H1 (cell line): ENCODE measurements at regions not wholly inside any gene's neighbourhood (a gene's known extent, or its start where the extent isn't known, plus 50 kb on each side); places are given as distances from the start of the nearest gene placed in this dataset.
A peak's percentile ranks its signal among the peaks of the same experiment; 100 is the strongest.

Experiments used
- CTCF ChIA-PET: fragments of 300-600 bp; sonication (Branson Sonifier 250); formaldehyde crosslinking; loops from one replicate; lab custom pipeline; 2021; ENCODE audit not compliant: partially characterized antibody; lab: Charles Lee
- POLR2A ChIA-PET: fragments of 300-600 bp; sonication (Branson Sonifier 250); formaldehyde crosslinking; loops from one replicate; lab custom pipeline; 2021; ENCODE audit warnings: inconsistent platforms; ENCODE audit not compliant: partially characterized antibody; lab: Charles Lee
- DNase-seq, 2 experiments: peaks; one replicate each; pipeline versions ENCODE4 v3.0.0 to v3.0.0-alpha.2; 2010 to 2022; ENCODE audit warnings: low spot score in 2 of 2, low read depth in 1 of 2, mixed read lengths in 1 of 2
- FAIRE-seq: peaks from 2 replicates; lab custom pipeline; 2011; peaks lifted over from hg19 to GRCh38; lab: Jason Lieb, UNC
- H2AFZ ChIP-seq: 2 replicates; pipeline ENCODE4 v1.8.1; 2012; ENCODE audit warnings: low read length, inconsistent platforms
- H2AK5ac ChIP-seq: 2 replicates; pipeline ENCODE4 v1.6.1; 2013; ENCODE audit warnings: low read depth, low read length
- H2BK120ac ChIP-seq: replicated peaks from 2 replicates; pipeline ENCODE3; 2013; ENCODE audit warnings: low read depth, low read length, inconsistent platforms
- H2BK12ac ChIP-seq: 2 replicates; pipeline ENCODE4 v1.6.1; 2013; ENCODE audit warnings: low read depth, low read length
- H2BK15ac ChIP-seq: 2 replicates; pipeline ENCODE4 v1.6.1; 2013; ENCODE audit warnings: low read length
- H2BK20ac ChIP-seq: 2 replicates; pipeline ENCODE4 v1.6.1; 2013; ENCODE audit warnings: low read length
- H2BK5ac ChIP-seq: 2 replicates; pipeline ENCODE4 v1.6.1; 2013; ENCODE audit warnings: low read depth, low read length
- H3K14ac ChIP-seq: 2 replicates; pipeline ENCODE4 v1.6.1; 2013; ENCODE audit warnings: inconsistent platforms; ENCODE audit not compliant: insufficient read length
- H3K18ac ChIP-seq: 2 replicates; pipeline ENCODE4 v1.6.1; 2013; ENCODE audit warnings: low read length; ENCODE audit errors: extremely low read depth
- H3K23ac ChIP-seq: 2 replicates; pipeline ENCODE4 v1.6.1; 2013; ENCODE audit warnings: inconsistent platforms; ENCODE audit not compliant: insufficient read length
- H3K23me2 ChIP-seq: 2 replicates; pipeline ENCODE4 v1.6.1; 2013; ENCODE audit warnings: low read depth, low read length
- H3K27ac ChIP-seq: 2 replicates; pipeline ENCODE4 v1.6.1; 2011; ENCODE audit warnings: low read depth, low read length, inconsistent platforms
- H3K27me3 ChIP-seq, 4 experiments: replicated peaks in 1 of 4; 1 replicate in 1 of 4; 2 replicates in 3 of 4; pipeline versions ENCODE4 v1.6.1 to v1.8.1; 2011 to 2013; ENCODE audit warnings: low read length in 3 of 4, mild to moderate bottlenecking in 3 of 4, inconsistent platforms in 2 of 4, mixed read lengths in 2 of 4, moderate library complexity in 1 of 4; ENCODE audit not compliant: control insufficient read depth in 3 of 4, insufficient read depth in 3 of 4; ENCODE audit errors: extremely low read depth in 1 of 4
- H3K36me3 ChIP-seq, 4 experiments: 2 replicates each; pipeline versions ENCODE4 v1.6.1 to v1.8.1; 2011 to 2013; ENCODE audit warnings: mild to moderate bottlenecking in 4 of 4, low read length in 3 of 4, moderate library complexity in 2 of 4, control low read depth in 1 of 4, inconsistent platforms in 1 of 4; ENCODE audit not compliant: insufficient read depth in 4 of 4, control insufficient read depth in 2 of 4
- H3K4ac ChIP-seq: replicated peaks from 2 replicates; pipeline ENCODE3; 2013; ENCODE audit warnings: low read length, low read depth, mixed read lengths, inconsistent platforms; ENCODE audit not compliant: insufficient read length
- H3K4me1 ChIP-seq, 4 experiments: replicated peaks in 1 of 4; 1 replicate in 1 of 4; 2 replicates in 3 of 4; pipeline versions ENCODE4 v1.6.1 to v1.8.1; 2011 to 2013; ENCODE audit warnings: low read length in 3 of 4, inconsistent platforms in 2 of 4, mixed read lengths in 1 of 4; ENCODE audit not compliant: insufficient read depth in 4 of 4, control insufficient read depth in 3 of 4
- H3K4me2 ChIP-seq, 2 experiments: 2 replicates each; pipeline versions ENCODE4 v1.6.1 to v1.8.1; 2011 to 2013; ENCODE audit warnings: low read depth in 2 of 2, low read length in 2 of 2, control low read depth in 1 of 2, inconsistent platforms in 1 of 2, mild to moderate bottlenecking in 1 of 2; ENCODE audit not compliant: insufficient read depth in 1 of 2
- H3K4me3 ChIP-seq, 4 experiments: fragments of 200-600, 300-600 bp in 1 of 4; sonication (generic), shearing (Covaris generic), sonication (Bioruptor Twin) in 1 of 4; 2 replicates each; pipeline versions ENCODE4 v1.5.1 to v1.8.1; 2011 to 2016; ENCODE audit warnings: low read length in 4 of 4, low read depth in 3 of 4, control low read depth in 2 of 4, inconsistent platforms in 2 of 4, mild to moderate bottlenecking in 2 of 4, mixed read lengths in 1 of 4, moderate library complexity in 1 of 4; ENCODE audit not compliant: insufficient read depth in 2 of 4; ENCODE audit errors: extremely low read depth in 1 of 4
- H3K56ac ChIP-seq: replicated peaks from 2 replicates; pipeline ENCODE3; 2013; ENCODE audit warnings: low read depth, mild to moderate bottlenecking, mixed read lengths, low read length, inconsistent platforms; ENCODE audit not compliant: insufficient read length
- H3K79me1 ChIP-seq: 2 replicates; pipeline ENCODE4 v1.6.1; 2013; ENCODE audit warnings: low read depth, low read length, control low read depth
- H3K79me2 ChIP-seq, 2 experiments: 2 replicates each; pipeline versions ENCODE4 v1.6.1 to v1.8.1; 2012 to 2013; ENCODE audit warnings: low read length in 2 of 2, mild to moderate bottlenecking in 2 of 2, inconsistent platforms in 1 of 2; ENCODE audit not compliant: insufficient read depth in 2 of 2, control insufficient read depth in 1 of 2
- H3K9ac ChIP-seq, 4 experiments: replicated peaks in 1 of 4; 1 replicate in 1 of 4; 2 replicates in 3 of 4; pipeline versions ENCODE4 v1.6.1 to v1.8.1; 2011 to 2013; ENCODE audit warnings: low read depth in 3 of 4, low read length in 3 of 4, control low read depth in 2 of 4, mild to moderate bottlenecking in 2 of 4, moderate library complexity in 2 of 4, inconsistent platforms in 1 of 4; ENCODE audit errors: extremely low read depth in 1 of 4
- H3K9me3 ChIP-seq, 2 experiments: 2 replicates each; pipeline versions ENCODE4 v1.6.1 to v1.8.1; 2012 to 2013; ENCODE audit warnings: mild to moderate bottlenecking in 2 of 2, moderate library complexity in 2 of 2, control low read depth in 1 of 2, inconsistent platforms in 1 of 2, low read depth in 1 of 2, low read length in 1 of 2, mixed read lengths in 1 of 2; ENCODE audit not compliant: insufficient read depth in 2 of 2
- H4K20me1 ChIP-seq, 2 experiments: replicated peaks in 1 of 2; 2 replicates each; pipeline versions ENCODE3 to v1.8.1; 2011 to 2013; ENCODE audit warnings: inconsistent platforms in 2 of 2, low read length in 2 of 2, mild to moderate bottlenecking in 1 of 2; ENCODE audit not compliant: insufficient read depth in 2 of 2, control insufficient read depth in 1 of 2
- H4K5ac ChIP-seq: 2 replicates; pipeline ENCODE4 v1.6.1; 2013; ENCODE audit warnings: low read length, low read depth, mixed read lengths, inconsistent platforms; ENCODE audit not compliant: insufficient read length
- H4K8ac ChIP-seq: 2 replicates; pipeline ENCODE4 v1.8.0; 2013; ENCODE audit warnings: mild to moderate bottlenecking, moderate library complexity, low read length, inconsistent platforms; ENCODE audit not compliant: insufficient read depth; ENCODE audit errors: extremely low read depth
- H4K91ac ChIP-seq: replicated peaks from 2 replicates; pipeline ENCODE3; 2013; ENCODE audit warnings: low read length, mixed read lengths, inconsistent platforms; ENCODE audit not compliant: insufficient read length
- BACH1 ChIP-seq: IDR thresholded peaks from 2 replicates; pipeline ENCODE4 v1.6.1; 2012; ENCODE audit warnings: low read length, improper control_type of control experiment
- KDM1A ChIP-seq: fragments of 200-600, 300-600 bp; sonication (generic); IDR thresholded peaks from 2 replicates; pipeline ENCODE4 v1.7.1; 2016; ENCODE audit warnings: mild to moderate bottlenecking, low read length, borderline replicate concordance
- WGBS, 2 experiments: shearing (Covaris generic) in 1 of 2; methylation state at CpG; one replicate each; pipeline versions ENCODE4 v1.1.6 to v1.1.7; 2013 to 2015; ENCODE audit warnings: low lambda C conversion rate in 2 of 2, mixed read lengths in 2 of 2, inconsistent platforms in 1 of 2, low coverage in 1 of 2, missing lambda C conversion rate in 1 of 2; ENCODE audit not compliant: insufficient replicate concordance in 2 of 2, insufficient coverage in 1 of 2, insufficient read length in 1 of 2; ENCODE audit errors: extremely low coverage in 1 of 2, missing lambda C conversion rate in 1 of 2; 5-methylcytosine and 5-hydroxymethylcytosine counted together

- ChIA-PET POLR2A (interaction anchor here (1.4 kb wide), 1 partner anchor 90 kb away, joined by 3 read pairs; no protein-coding TSS in a partner anchor), CTCF (interaction anchor here (0.6 to 9.4 kb wide), 21 partner anchors 10 to 604 kb away, joined by 3 to 64 read pairs (median 4); no protein-coding TSS in a partner anchor)
- H3K23me2 ChIP-seq: no peaks in the 10 kb centered on the region
- no peak for DNase-seq
- no peak overlapping the region for H2BK120ac ChIP-seq
- H4K5ac ChIP-seq: no peak overlapping the region
- H3K27ac ChIP-seq: no peak overlapping the region
- H3K23ac ChIP-seq: no peak overlapping the region
- H2BK20ac ChIP-seq: 0 out of 2 replicates have a peak overlapping the region, but pooled peaks have one; percentile 38
- no peaks in the 10 kb centered on the region for H3K27me3 ChIP-seq
- no peaks in the 10 kb centered on the region; the same call in none of the 2 replicates for H3K79me1 ChIP-seq
- H4K8ac ChIP-seq: no peak overlapping the region
- no peaks in the 10 kb centered on the region for H3K9me3 ChIP-seq
- no peak overlapping the region for H3K4ac ChIP-seq
- H3K18ac ChIP-seq: no peak overlapping the region
- H2BK12ac ChIP-seq: no peak overlapping the region; the same call in 1 of the 2 replicates
- WGBS, 2 experiments: 81% methylated on average over 10 of the region's 12 CpGs; no CpG with 5 or more reads in 1 of the 2 experiments
- H3K4me2 ChIP-seq: no peak overlapping the region
- H3K14ac ChIP-seq: no peak overlapping the region
- no peaks in the 10 kb centered on the region for H4K20me1 ChIP-seq
- peaks cover 6 to 16% (median 11%) of the 10 kb centered on the region in 4 experiments; a peak in 6 of 7 replicates for H3K4me1 ChIP-seq
- no peak overlapping the region for H3K56ac ChIP-seq
- H2BK5ac ChIP-seq: no peak overlapping the region
- H2AK5ac ChIP-seq: no peak overlapping the region
- no peak overlapping the region for H2AFZ ChIP-seq
- H4K91ac ChIP-seq: no peak overlapping the region
- H3K9ac ChIP-seq: no peak overlapping the region
- no peak overlapping the region for H3K4me3 ChIP-seq
- no peak for TF ChIP-seq BACH1
- 0 out of 2 replicates have a peak, but pooled peaks have one; percentile 5 for TF ChIP-seq KDM1A
- TF ChIP-seq, all 59 proteins: peak for 1
- FAIRE-seq: peak; percentile 36
- no peaks in the 10 kb centered on the region for H3K79me2 ChIP-seq
- 0 out of 2 replicates have a peak overlapping the region, but pooled peaks have one; percentile 35 for H2BK15ac ChIP-seq
- no peaks in the 10 kb centered on the region for H3K36me3 ChIP-seq
Measured at GRCh38 chr11:45025716-45026492, 75.2 kb upstream of the TP53I11 start.
